22Rv1 (cell line): ENCODE measurements at regions not wholly inside any gene's neighbourhood (a gene's known extent, or its start where the extent isn't known, plus 50 kb on each side); places are given as distances from the start of the nearest gene placed in this dataset.
"Not testable (repeated sequence)": the region's sequence is repeated elsewhere in the genome, so short reads cannot be mapped to it uniquely, and the experiment has no call there.

Experiments used
- H3K27ac ChIP-seq: fragments of 450-650 bp; 2 replicates; pipeline ENCODE4 v1.5.1; 2017
- CTCF ChIP-seq: fragments of 450-650 bp; IDR thresholded peaks from 2 replicates; pipeline ENCODE4 v1.5.1; 2017; ENCODE audit warnings: mild to moderate bottlenecking
- ZFX ChIP-seq: fragments of 450-650 bp; IDR thresholded peaks from 2 replicates; pipeline ENCODE4 v1.6.1; 2017; ENCODE audit warnings: antibody characterized with exemption, borderline replicate concordance

GRCh38 chr5:82549263-82549662, 271.1 kb upstream of the RPS23 start:
- TF ChIP-seq ZFX, result no peak
- no peak for TF ChIP-seq CTCF
- H3K27ac ChIP-seq, result no peak overlapping the region

GRCh38 chr5:82544004-82544403, 265.9 kb upstream of the RPS23 start:
- TF ChIP-seq CTCF, result no peak
- TF ChIP-seq ZFX, result no peak
- H3K27ac ChIP-seq, result no peak overlapping the region

GRCh38 chr5:82540301-82540700, 262.1 kb upstream of the RPS23 start:
- H3K27ac ChIP-seq, result no peak overlapping the region
- TF ChIP-seq ZFX (no peak), CTCF (no peak)

- no peak for TF ChIP-seq CTCF
- TF ChIP-seq ZFX, result no peak
- H3K27ac ChIP-seq, result no peak overlapping the region
Measured at GRCh38 chr5:82538339-82539034, 260.3 kb upstream of the RPS23 start.

GRCh38 chr5:82537687-82538306, 259.6 kb upstream of the RPS23 start:
- TF ChIP-seq ZFX (no peak), CTCF (no peak)
- no peak overlapping the region for H3K27ac ChIP-seq

GRCh38 chr5:82534986-82535385, 256.8 kb upstream of the RPS23 start:
- H3K27ac ChIP-seq, result no peak overlapping the region
- TF ChIP-seq CTCF (no peak), ZFX (no peak)

GRCh38 chr5:82532075-82532474, 253.9 kb upstream of the RPS23 start:
- H3K27ac ChIP-seq, result not testable (repeated sequence)
